AG08396 (cell line): ENCODE measurements at regions not wholly inside any gene's neighbourhood (a gene's known extent, or its start where the extent isn't known, plus 50 kb on each side); places are given as distances from the start of the nearest gene placed in this dataset.
"Not testable (repeated sequence)": the region's sequence is repeated elsewhere in the genome, so short reads cannot be mapped to it uniquely, and the experiment has no call there.

ENCODE experiments used
- DNase-seq: peaks from one replicate; pipeline ENCODE4 v3.0.0; 2012; ENCODE audit warnings: low spot score, mixed read lengths

- DNase-seq, result no peak
Measured at GRCh38 chr2:204144492-204144891, 207.9 kb downstream of the ICOS start.

- peak; percentile 72 for DNase-seq
Measured at GRCh38 chr2:204145263-204145751, 208.7 kb downstream of the ICOS start.

GRCh38 chr2:204145791-204146190 lies 209.2 kb downstream of the ICOS start:
- DNase-seq, result no peak

- not testable (repeated sequence) for DNase-seq
Measured at GRCh38 chr2:204147040-204147439, 210.5 kb downstream of the ICOS start.

- DNase-seq, result no peak
Measured at GRCh38 chr2:204150721-204151120, 214.2 kb downstream of the ICOS start.

DNA sequence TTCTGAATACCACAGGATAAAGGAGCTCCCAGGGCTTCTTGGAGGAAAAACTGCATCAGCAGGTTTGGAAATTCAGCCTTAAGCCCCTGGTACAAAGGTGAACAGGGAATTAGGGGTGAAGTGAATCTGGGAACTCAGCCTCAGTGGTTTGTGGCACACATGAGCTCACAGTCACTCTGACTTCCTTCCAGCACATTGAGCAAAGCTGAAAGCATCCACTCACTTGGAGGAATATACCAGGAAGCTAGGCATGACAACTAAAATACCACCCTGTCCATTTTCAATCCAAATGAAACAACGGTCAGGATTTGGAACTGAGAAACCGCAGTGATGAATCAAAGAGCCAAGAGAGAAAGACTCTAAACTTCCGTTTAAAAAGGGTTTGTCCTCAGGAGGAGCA lies 216.1 kb downstream of the ICOS start:
- DNase-seq, result no peak

DNA sequence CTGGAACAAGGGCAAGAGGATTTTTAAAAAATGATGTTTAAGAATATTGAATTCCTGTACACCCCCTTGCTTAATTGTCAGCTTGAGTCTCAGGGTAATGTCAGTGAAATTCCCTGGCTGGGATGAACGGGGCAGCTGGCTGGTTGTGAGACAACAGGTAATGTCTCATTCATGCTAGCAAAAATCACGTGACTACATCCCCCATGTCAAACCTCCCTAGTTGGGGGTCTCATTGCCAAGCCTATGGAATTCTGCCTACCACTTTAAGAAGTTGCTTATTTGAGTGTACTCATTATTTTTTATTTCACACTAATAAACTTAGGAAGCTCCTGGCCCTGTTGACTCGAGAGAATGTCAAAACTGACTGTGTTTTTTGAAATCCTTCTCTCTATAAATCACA lies 218.3 kb downstream of the ICOS start:
- no peak for DNase-seq

- no peak for DNase-seq
Measured at GRCh38 chr2:204156456-204156855, 219.9 kb downstream of the ICOS start.

DNA sequence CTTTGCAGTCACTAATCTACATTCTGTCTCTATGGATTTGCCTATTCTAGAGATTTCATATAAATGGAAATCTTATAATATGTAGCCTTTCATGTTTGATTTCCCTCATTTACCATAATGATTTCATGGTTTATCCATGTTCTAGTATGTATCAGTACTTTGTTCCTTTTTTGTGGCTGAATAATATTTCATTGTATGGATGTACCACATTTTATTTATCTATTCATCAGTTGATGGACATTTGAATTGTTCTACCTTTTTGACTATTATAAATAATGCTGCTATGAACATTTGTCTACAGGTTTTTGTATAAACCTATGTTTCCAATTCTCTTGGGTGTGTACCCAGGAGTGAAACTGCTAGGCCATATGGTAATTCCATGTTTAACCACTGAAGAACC lies 221.1 kb downstream of the ICOS start:
- DNase-seq, result no peak

DNA sequence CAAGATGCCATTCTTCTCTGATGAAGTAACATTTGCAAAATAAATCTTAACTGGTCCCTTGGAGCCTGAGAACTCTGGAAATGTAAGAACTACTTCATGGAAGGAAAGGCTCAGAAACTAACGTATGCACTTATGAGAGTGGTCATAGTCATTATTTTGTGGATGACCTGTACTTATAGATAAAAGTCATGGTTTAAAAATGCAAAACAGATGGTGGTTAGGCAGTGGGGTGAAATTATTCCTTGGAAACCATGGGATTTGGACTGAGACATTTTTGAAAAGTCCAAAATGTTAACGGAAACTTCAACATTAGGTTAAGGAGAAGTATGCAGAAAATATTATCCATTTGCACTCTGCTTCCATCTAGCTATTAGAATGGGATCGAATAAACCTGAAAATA lies 223.0 kb downstream of the ICOS start:
- no peak for DNase-seq

DNA sequence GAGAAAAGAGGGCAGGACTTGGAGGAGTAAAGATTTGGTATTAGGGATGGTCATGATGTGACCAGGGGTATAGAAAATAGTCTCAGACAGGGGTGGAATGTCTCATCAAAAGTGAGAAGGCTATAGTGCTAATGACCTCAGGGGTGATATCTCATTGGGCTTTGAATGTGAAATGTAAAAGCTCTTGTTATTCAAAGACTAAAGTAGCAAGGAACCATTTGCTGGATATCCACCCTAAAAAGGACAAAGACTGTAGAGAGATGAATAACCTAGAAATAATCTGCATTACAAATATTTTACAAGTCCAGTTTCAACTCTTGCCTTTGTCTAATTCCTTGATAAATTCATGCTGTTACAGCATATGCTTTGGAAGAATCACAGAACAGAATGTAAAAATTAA lies 224.4 kb downstream of the ICOS start:
- no peak for DNase-seq

GRCh38 chr2:204161886-204162285 lies 225.3 kb downstream of the ICOS start:
- DNase-seq, result no peak

DNA sequence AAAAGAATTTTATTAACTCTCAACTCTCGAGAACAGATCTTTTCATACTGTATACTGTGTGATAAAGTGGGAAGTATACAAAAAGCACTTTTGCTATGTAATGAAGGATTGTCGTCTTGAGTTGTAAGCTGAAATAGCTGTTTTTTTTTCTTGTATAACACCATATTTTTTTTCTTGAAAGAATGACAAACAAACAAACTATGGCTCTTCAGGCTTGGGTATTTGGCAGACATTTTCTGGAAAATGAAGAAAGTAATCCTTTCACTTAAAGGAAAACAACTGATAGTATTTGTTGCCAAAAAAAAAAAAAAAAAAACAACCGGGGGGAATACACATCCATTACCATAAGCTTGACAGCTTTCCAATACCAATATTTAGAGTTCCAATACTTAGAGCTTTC lies 230.4 kb downstream of the ICOS start:
- no peak for DNase-seq

DNA sequence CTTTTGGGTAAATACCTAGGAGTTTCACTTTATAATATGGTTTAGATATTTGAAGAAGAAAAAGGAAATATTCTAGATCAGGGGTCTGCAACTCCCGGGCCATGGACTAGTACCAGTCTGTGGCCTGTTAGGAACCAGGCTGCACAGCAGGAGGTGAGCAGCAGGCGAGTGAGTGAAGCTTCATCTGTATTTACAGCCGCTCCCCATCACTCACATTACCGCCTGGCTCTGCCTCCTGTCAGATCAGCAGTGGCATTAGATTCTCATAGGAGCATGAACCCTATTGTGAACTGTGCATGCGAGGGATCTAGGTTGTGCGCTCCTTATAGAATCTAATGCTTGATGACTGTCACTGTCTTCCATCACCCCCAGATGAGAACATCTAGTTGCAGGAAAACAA lies 231.1 kb downstream of the ICOS start:
- not testable (repeated sequence) for DNase-seq

DNA sequence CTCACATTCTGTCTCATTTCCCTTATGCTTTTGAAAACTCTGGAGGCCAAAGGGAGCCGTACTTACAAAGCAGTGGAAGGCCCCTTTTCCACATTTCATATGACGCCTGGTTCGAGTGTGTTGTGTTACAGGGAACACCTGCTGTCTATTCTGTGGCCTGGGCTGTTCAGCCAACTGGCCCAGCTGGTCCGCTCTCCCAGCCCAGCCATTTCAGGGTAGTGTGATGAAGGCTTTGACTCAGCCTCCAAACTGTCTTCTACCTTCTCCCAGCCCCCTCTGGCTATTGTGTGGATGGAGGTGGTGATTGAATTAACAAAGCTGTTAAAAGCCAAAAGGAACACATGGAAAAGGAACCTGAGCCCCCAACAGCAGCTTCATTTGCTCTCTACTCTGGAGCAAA lies 233.8 kb downstream of the ICOS start:
- DNase-seq, result no peak

DNA sequence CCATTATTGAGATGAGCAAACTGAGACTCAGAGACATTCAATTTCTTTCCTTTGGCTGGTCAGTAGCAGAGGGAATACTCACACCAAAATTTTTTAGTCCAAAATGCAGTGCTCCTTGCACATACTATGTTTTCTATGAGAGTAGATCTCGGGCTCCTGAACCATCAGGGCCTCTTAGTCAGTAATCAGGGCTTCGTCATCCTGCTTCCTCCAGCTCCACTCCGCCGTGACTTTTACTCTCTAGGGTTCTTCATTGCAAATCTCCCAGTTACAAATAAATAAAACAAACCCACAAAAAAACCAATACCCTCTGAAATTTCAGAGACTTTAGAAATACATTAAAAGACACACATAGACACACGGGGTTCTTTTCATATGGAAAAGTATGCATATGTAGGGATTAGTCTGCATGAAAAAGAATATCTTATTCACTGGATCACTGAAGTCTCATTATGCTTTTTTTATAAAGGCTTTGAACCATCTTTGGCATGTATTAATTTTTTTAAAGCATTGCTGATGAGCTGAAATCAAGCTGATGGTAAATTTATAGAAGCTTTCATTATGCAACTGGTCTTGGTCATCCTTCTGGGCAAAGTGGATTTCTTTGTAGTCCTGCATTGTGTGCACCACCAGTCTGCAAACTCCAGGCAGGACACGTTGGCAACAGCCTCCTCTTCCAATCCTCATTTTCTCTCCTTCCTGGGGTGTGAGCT lies 235.0 kb downstream of the ICOS start:
- DNase-seq, result no peak

- no peak for DNase-seq
Measured at GRCh38 chr2:204172145-204172600, 235.6 kb downstream of the ICOS start.

DNA sequence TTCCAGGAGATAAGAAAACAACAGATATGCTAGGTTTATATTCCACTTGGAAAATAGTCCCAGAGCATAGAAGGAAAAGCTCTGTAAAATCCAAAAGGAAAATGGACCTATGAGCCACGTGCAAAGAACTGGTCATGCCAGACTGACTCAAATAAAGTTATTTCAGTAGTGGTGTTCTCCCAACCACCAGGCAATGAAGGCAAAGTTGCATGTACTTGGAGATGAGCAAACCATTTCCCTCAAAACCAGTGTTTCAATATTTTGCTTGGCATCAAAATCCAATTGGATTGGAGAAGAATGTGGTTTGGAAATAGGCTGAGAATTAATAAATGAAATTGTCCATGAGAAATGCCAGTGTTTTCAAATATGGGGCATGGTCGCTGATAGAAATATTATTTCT lies 237.5 kb downstream of the ICOS start:
- no peak for DNase-seq

- no peak for DNase-seq
Measured at GRCh38 chr2:204175552-204176271, 239.1 kb downstream of the ICOS start.

GRCh38 chr2:204176306-204176705 lies 239.7 kb downstream of the ICOS start:
- no peak for DNase-seq

GRCh38 chr2:204177251-204177976 lies 240.9 kb downstream of the ICOS start:
- DNase-seq, result no peak

GRCh38 chr2:204177977-204178522 lies 241.5 kb downstream of the ICOS start:
- peak; percentile 28 for DNase-seq

GRCh38 chr2:204180649-204181048 lies 244.1 kb downstream of the ICOS start:
- DNase-seq, result no peak
